HL-60 (cell line): ENCODE measurements at regions not wholly inside any gene's neighbourhood (a gene's known extent, or its start where the extent isn't known, plus 50 kb on each side); places are given as distances from the start of the nearest gene placed in this dataset.

ENCODE experiments used
- CTCF ChIP-seq: IDR thresholded peaks from one replicate; pipeline ENCODE4 v1.5.1; 2011; ENCODE audit warnings: low read length, control low read depth, inconsistent platforms; ENCODE audit not compliant: insufficient read depth
- GABPA ChIP-seq: IDR thresholded peaks from 2 replicates; pipeline ENCODE4 v1.6.1; 2012; ENCODE audit warnings: low read depth
- POLR2AphosphoS5 ChIP-seq: IDR thresholded peaks from 2 replicates; pipeline ENCODE4 v1.6.1; 2012; ENCODE audit warnings: low read depth
- REST ChIP-seq: IDR thresholded peaks from 2 replicates; pipeline ENCODE4 v1.6.1; 2012; ENCODE audit warnings: low read depth; ENCODE audit not compliant: insufficient replicate concordance

- no peak for TF ChIP-seq CTCF
- TF ChIP-seq REST, result no peak
- TF ChIP-seq POLR2AphosphoS5, result no peak
- TF ChIP-seq GABPA, result no peak
These were observed 334.8 kb upstream of the RASGEF1B start for GRCh38 chr4:81806485-81806884.
